Neural progenitor cell (in vitro differentiated cells): ENCODE measurements at regions not wholly inside any gene's neighbourhood (a gene's known extent, or its start where the extent isn't known, plus 50 kb on each side); places are given as distances from the start of the nearest gene placed in this dataset.
A peak's percentile ranks its signal among the peaks of the same experiment; 100 is the strongest.

Experiments
- DNase-seq: peaks from one replicate; pipeline ENCODE4 v3.0.0-alpha.2; 2016; ENCODE audit warnings: low spot score
- H2AFZ ChIP-seq: fragments of 200-600 bp; sonication (generic); replicated peaks from 2 replicates; pipeline ENCODE4 v1.6.1; 2016; ENCODE audit warnings: antibody characterized with exemption
- H3F3A ChIP-seq: fragments of 200-600 bp; sonication (generic); 2 replicates; pipeline ENCODE4 v1.6.1; 2016; ENCODE audit warnings: antibody characterized with exemption, low read depth
- H3K27ac ChIP-seq: fragments of 200-600 bp; sonication (generic); 2 replicates; pipeline ENCODE4 v1.5.1; 2016; ENCODE audit warnings: mild to moderate bottlenecking
- H3K27me3 ChIP-seq: fragments of 200-600 bp; sonication (generic); 2 replicates; pipeline ENCODE4 v1.6.1; 2016; ENCODE audit warnings: mild to moderate bottlenecking, moderate library complexity
- H3K36me3 ChIP-seq: fragments of 200-600 bp; sonication (generic); 2 replicates; pipeline ENCODE4 v1.5.1; 2016
- H3K4me1 ChIP-seq: fragments of 200-600 bp; sonication (generic); 2 replicates; pipeline ENCODE4 v1.6.1; 2016; ENCODE audit warnings: mixed run types
- H3K4me2 ChIP-seq: fragments of 200-600 bp; sonication (generic); 2 replicates; pipeline ENCODE4 v1.6.1; 2016
- H3K4me3 ChIP-seq: fragments of 200-600 bp; sonication (generic); 2 replicates; pipeline ENCODE4 v1.5.1; 2016
- H3K79me2 ChIP-seq: fragments of 200-600 bp; sonication (generic); 2 replicates; pipeline ENCODE4 v1.6.1; 2016; ENCODE audit warnings: low read depth
- H3K9ac ChIP-seq: fragments of 200-600 bp; sonication (generic); 2 replicates; pipeline ENCODE4 v1.6.1; 2016
- H3K9me3 ChIP-seq: fragments of 200-600 bp; sonication (generic); 2 replicates; pipeline ENCODE4 v1.5.1; 2016; ENCODE audit warnings: low read depth
- H4K20me1 ChIP-seq: fragments of 200-600 bp; sonication (generic); 2 replicates; pipeline ENCODE4 v1.6.1; 2016; ENCODE audit warnings: low read depth
- H3K27ac Mint-ChIP-seq: 3 replicates; pipeline ENCODE4 v1.8.0; 2021; ENCODE audit warnings: mixed read lengths
- H3K27me3 Mint-ChIP-seq: 2 replicates; pipeline ENCODE4 v1.8.0; 2022; ENCODE audit warnings: low read depth, mild to moderate bottlenecking, inconsistent platforms, moderate library complexity, mixed read lengths; ENCODE audit not compliant: insufficient read depth
- H3K36me3 Mint-ChIP-seq: 3 replicates; pipeline ENCODE4 v1.8.0; 2021; ENCODE audit warnings: mixed read lengths
- H3K4me1 Mint-ChIP-seq: 3 replicates; pipeline ENCODE4 v1.8.0; 2021; ENCODE audit warnings: mixed read lengths
- H3K4me3 Mint-ChIP-seq: 3 replicates; pipeline ENCODE4 v1.8.0; 2021; ENCODE audit warnings: mild to moderate bottlenecking, moderate library complexity, mixed read lengths
- H3K9me3 Mint-ChIP-seq: 3 replicates; pipeline ENCODE4 v1.8.0; 2020; ENCODE audit warnings: mixed read lengths
- CTCF ChIP-seq: fragments of 200-600 bp; sonication (generic); IDR thresholded peaks from 2 replicates; pipeline ENCODE4 v1.5.1; 2017; ENCODE audit warnings: antibody characterized with exemption, mild to moderate bottlenecking
- EZH2 ChIP-seq: fragments of 200-600 bp; sonication (generic); IDR thresholded peaks from 2 replicates; pipeline ENCODE4 v1.6.1; 2017; ENCODE audit warnings: antibody characterized with exemption, mild to moderate bottlenecking, moderate library complexity
- EZH2phosphoT487 ChIP-seq: fragments of 200-600 bp; sonication (generic); IDR thresholded peaks from 2 replicates; pipeline ENCODE4 v1.6.1; 2017; ENCODE audit warnings: antibody characterized with exemption

GRCh38 chr2:219967247-219968245 lies 340.1 kb downstream of the SLC4A3 start:
- DNase-seq = no peak
- Mint-ChIP-seq H3K9me3 (peaks cover 7% of the 10 kb centered on the region), H3K36me3 (peaks cover 2% of the 10 kb centered on the region), H3K27ac (peak overlapping the region; percentile 6), H3K4me3 (no peak overlapping the region), H3K4me1 (peaks cover 30% of the 10 kb centered on the region), H3K27me3 (peaks cover 3% of the 10 kb centered on the region)
- H2AFZ ChIP-seq = no peak overlapping the region
- H3K4me1 ChIP-seq = peaks cover 26% of the 10 kb centered on the region
- H3K79me2 ChIP-seq = no peaks in the 10 kb centered on the region
- no peak overlapping the region for H3K4me3 ChIP-seq
- no peaks in the 10 kb centered on the region for H3K9me3 ChIP-seq
- peaks cover 14% of the 10 kb centered on the region for H3K27me3 ChIP-seq
- H3K9ac ChIP-seq = no peak overlapping the region
- no peaks in the 10 kb centered on the region for H3K36me3 ChIP-seq
- TF ChIP-seq CTCF = no peak
- no peak for TF ChIP-seq EZH2phosphoT487
- no peak overlapping the region for H3K27ac ChIP-seq
- no peaks in the 10 kb centered on the region for H4K20me1 ChIP-seq
- H3F3A ChIP-seq = peaks cover 20% of the 10 kb centered on the region
- no peak overlapping the region for H3K4me2 ChIP-seq

GRCh38 chr2:219968685-219969345 lies 341.4 kb downstream of the SLC4A3 start:
- Mint-ChIP-seq H3K9me3 (peaks cover 7% of the 10 kb centered on the region), H3K27ac (no peak overlapping the region), H3K27me3 (peaks cover 3% of the 10 kb centered on the region), H3K4me1 (peaks cover 30% of the 10 kb centered on the region), H3K36me3 (peaks cover 2% of the 10 kb centered on the region), H3K4me3 (no peak overlapping the region)
- no peak overlapping the region for H3K4me2 ChIP-seq
- H3K27me3 ChIP-seq = peaks cover 6% of the 10 kb centered on the region
- no peaks in the 10 kb centered on the region for H3K36me3 ChIP-seq
- peaks cover 20% of the 10 kb centered on the region for H3F3A ChIP-seq
- H3K27ac ChIP-seq = no peak overlapping the region
- DNase-seq = no peak
- H3K4me1 ChIP-seq = peaks cover 22% of the 10 kb centered on the region
- H2AFZ ChIP-seq = no peak overlapping the region
- TF ChIP-seq EZH2phosphoT487 (no peak), CTCF (no peak), EZH2 (no peak)
- H3K79me2 ChIP-seq = no peaks in the 10 kb centered on the region
- no peaks in the 10 kb centered on the region for H3K9me3 ChIP-seq
- no peak overlapping the region for H3K9ac ChIP-seq
- no peaks in the 10 kb centered on the region for H4K20me1 ChIP-seq
- H3K4me3 ChIP-seq = no peak overlapping the region

GRCh38 chr2:219969508-219969907 lies 342.1 kb downstream of the SLC4A3 start:
- Histone ChIP-seq H3K27ac (no peak overlapping the region), H2AFZ (no peak overlapping the region), H3K4me1 (peaks cover 21% of the 10 kb centered on the region), H3K4me3 (no peak overlapping the region), H3K27me3 (no peaks in the 10 kb centered on the region), H3K9me3 (no peaks in the 10 kb centered on the region), H3K36me3 (no peaks in the 10 kb centered on the region), H3K4me2 (no peak overlapping the region), H3F3A (peaks cover 17% of the 10 kb centered on the region), H4K20me1 (no peaks in the 10 kb centered on the region), H3K79me2 (no peaks in the 10 kb centered on the region), H3K9ac (no peak overlapping the region)
- Mint-ChIP-seq H3K4me3 (no peak overlapping the region), H3K27me3 (peaks cover 4% of the 10 kb centered on the region), H3K36me3 (peaks cover 2% of the 10 kb centered on the region), H3K9me3 (peaks cover 8% of the 10 kb centered on the region), H3K27ac (no peak overlapping the region), H3K4me1 (peaks cover 30% of the 10 kb centered on the region)
- no peak for DNase-seq
- no peak for TF ChIP-seq CTCF
